ENCODE measurements at regions not wholly inside any gene's neighbourhood (a gene's known extent, or its start where the extent isn't known, plus 50 kb on each side); places are given as distances from the start of the nearest gene placed in this dataset.

- WGBS (ENCODE audit: insufficient coverage): 55% methylated on average over 13 of the region's 13 CpGs
- Mint-ChIP-seq H3K27me3 (ENCODE audit: low read depth in 2 of 2) (no peaks in the 10 kb centered on the region), H3K27ac (peak overlapping the region in 1 of 2 donors; percentile 33), H3K4me1 (peaks cover 5 to 12% of the 10 kb centered on the region in 2 donors), H3K36me3 (no peaks in the 10 kb centered on the region), H3K9me3 (no peaks in the 10 kb centered on the region), H3K4me3 (no peak overlapping the region)
- H3K4me1 ChIP-seq (ENCODE audit: control insufficient read depth, insufficient read depth, low read length): peaks cover 8% of the 10 kb centered on the region
- no peaks in the 10 kb centered on the region for H3K36me3 ChIP-seq (ENCODE audit: control insufficient read depth, insufficient read depth, low read length)
- no peak overlapping the region for H3K4me3 ChIP-seq (ENCODE audit: low read length)
- peak in 1 of 2 donors; percentile 50 for DNase-seq
- H3K27me3 ChIP-seq (ENCODE audit: control insufficient read depth, insufficient read depth, low read length): no peaks in the 10 kb centered on the region
- ATAC-seq: peak in 2 of 3 donors; percentile 49 to 71
- H3K27ac ChIP-seq (ENCODE audit: low read length): no peak overlapping the region
- TF ChIP-seq, protein P1, sequence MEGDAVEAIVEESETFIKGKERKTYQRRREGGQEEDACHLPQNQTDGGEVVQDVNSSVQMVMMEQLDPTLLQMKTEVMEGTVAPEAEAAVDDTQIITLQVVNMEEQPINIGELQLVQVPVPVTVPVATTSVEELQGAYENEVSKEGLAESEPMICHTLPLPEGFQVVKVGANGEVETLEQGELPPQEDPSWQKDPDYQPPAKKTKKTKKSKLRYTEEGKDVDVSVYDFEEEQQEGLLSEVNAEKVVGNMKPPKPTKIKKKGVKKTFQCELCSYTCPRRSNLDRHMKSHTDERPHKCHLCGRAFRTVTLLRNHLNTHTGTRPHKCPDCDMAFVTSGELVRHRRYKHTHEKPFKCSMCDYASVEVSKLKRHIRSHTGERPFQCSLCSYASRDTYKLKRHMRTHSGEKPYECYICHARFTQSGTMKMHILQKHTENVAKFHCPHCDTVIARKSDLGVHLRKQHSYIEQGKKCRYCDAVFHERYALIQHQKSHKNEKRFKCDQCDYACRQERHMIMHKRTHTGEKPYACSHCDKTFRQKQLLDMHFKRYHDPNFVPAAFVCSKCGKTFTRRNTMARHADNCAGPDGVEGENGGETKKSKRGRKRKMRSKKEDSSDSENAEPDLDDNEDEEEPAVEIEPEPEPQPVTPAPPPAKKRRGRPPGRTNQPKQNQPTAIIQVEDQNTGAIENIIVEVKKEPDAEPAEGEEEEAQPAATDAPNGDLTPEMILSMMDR (IDR thresholded peaks at IDR 0.05): no peak
- intact Hi-C loops (cut with micrococcal nuclease): no loop called here
- H3K9me3 ChIP-seq (ENCODE audit: control insufficient read depth, insufficient read depth, low read length): no peaks in the 10 kb centered on the region
Observed at GRCh38 chr10:4013651-4014121, 228.7 kb upstream of the KLF6 start.

- Mint-ChIP-seq H3K4me1 (peaks cover 5 to 12% of the 10 kb centered on the region in 2 donors), H3K9me3 (no peaks in the 10 kb centered on the region), H3K27ac (no peak overlapping the region), H3K27me3 (ENCODE audit: low read depth in 2 of 2) (no peaks in the 10 kb centered on the region), H3K36me3 (no peaks in the 10 kb centered on the region), H3K4me3 (no peak overlapping the region)
- TF ChIP-seq, protein P1 (IDR thresholded peaks at IDR 0.05): no peak
- no peak overlapping the region for H3K4me3 ChIP-seq (ENCODE audit: low read length)
- no peaks in the 10 kb centered on the region for H3K36me3 ChIP-seq (ENCODE audit: control insufficient read depth, insufficient read depth, low read length)
- no peak for DNase-seq
- H3K4me1 ChIP-seq (ENCODE audit: control insufficient read depth, insufficient read depth, low read length): peaks cover 8% of the 10 kb centered on the region
- no peak for ATAC-seq
- no peaks in the 10 kb centered on the region for H3K27me3 ChIP-seq (ENCODE audit: control insufficient read depth, insufficient read depth, low read length)
- H3K9me3 ChIP-seq (ENCODE audit: control insufficient read depth, insufficient read depth, low read length): no peaks in the 10 kb centered on the region
- H3K27ac ChIP-seq (ENCODE audit: low read length): no peak overlapping the region
- intact Hi-C loops (cut with micrococcal nuclease): no loop called here
- WGBS (ENCODE audit: insufficient coverage): 93% methylated on average over 2 of the region's 2 CpGs
Observed at GRCh38 chr10:4012848-4013247, 227.8 kb upstream of the KLF6 start.

DNA sequence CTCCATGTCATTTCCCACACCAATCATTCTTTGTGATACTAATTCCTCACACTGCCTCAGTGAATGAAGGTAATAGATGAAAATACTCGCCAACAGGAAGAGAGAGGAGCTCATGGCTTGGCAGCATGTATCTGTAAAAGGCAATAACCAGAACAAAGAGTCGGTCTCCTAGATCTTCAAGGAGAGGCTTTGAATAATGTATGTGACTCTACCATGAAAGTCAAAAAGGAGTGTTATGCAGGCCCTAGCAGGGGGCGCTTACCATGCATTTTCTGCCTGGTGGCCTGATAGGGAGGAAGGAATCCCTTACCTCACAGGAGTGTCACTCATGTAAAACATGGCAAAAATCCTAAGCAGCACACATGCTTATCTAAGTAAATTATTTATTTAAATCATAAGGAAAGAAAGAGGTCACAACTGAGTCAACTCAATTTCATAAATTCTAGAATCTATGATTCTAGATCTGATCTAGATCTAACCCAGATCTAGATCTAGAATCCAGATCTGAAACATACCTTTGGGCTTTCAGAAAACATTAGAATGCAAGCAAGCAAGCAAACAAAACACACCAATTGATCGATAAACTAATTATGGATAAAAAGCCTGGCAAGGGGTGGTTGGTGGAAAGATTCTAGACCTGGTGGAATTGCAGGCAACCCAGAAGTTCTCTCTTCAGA, 226.3 kb upstream of the KLF6 start:
- no peaks in the 10 kb centered on the region for H3K27me3 ChIP-seq (ENCODE audit: control insufficient read depth, insufficient read depth, low read length)
- ATAC-seq (no peak), DNase-seq (no peak)
- H3K9me3 Mint-ChIP-seq: no peaks in the 10 kb centered on the region
- H3K9me3 ChIP-seq (ENCODE audit: control insufficient read depth, insufficient read depth, low read length): no peaks in the 10 kb centered on the region
- H3K27ac ChIP-seq (ENCODE audit: low read length): no peak overlapping the region
- no peaks in the 10 kb centered on the region for H3K36me3 ChIP-seq (ENCODE audit: control insufficient read depth, insufficient read depth, low read length)
- H3K4me3 Mint-ChIP-seq: no peak overlapping the region
- H3K4me3 ChIP-seq (ENCODE audit: low read length): no peak overlapping the region
- H3K27ac Mint-ChIP-seq: no peak overlapping the region
- TF ChIP-seq, protein P1 (IDR thresholded peaks at IDR 0.05): no peak
- peaks cover 5 to 12% of the 10 kb centered on the region in 2 donors for H3K4me1 Mint-ChIP-seq
- H3K27me3 Mint-ChIP-seq (ENCODE audit: low read depth in 2 of 2): peaks cover 0 to 2% of the 10 kb centered on the region in 2 donors
- intact Hi-C loops (cut with micrococcal nuclease): no loop called here
- 100% methylated on average over 2 of the region's 4 CpGs for WGBS (ENCODE audit: insufficient coverage)
- H3K36me3 Mint-ChIP-seq: no peaks in the 10 kb centered on the region
- peaks cover 8% of the 10 kb centered on the region for H3K4me1 ChIP-seq (ENCODE audit: control insufficient read depth, insufficient read depth, low read length)

Data from natural killer cell (primary cell).